ENCODE measurements at regions not wholly inside any gene's neighbourhood (a gene's known extent, or its start where the extent isn't known, plus 50 kb on each side); places are given as distances from the start of the nearest gene placed in this dataset.

GRCh38 chr13:34640179-34640992 lies 301.7 kb upstream of the NBEA start:
- TF ChIP-seq SPI1 (IDR thresholded peaks at IDR 0.05; ENCODE audit: borderline replicate concordance, low read depth) (no peak), CTCF (IDR thresholded peaks at IDR 0.05; ENCODE audit: insufficient read depth, low read length) (no peak), GABPA (IDR thresholded peaks at IDR 0.05; ENCODE audit: low read depth) (no peak), POLR2AphosphoS5 (IDR thresholded peaks at IDR 0.05; ENCODE audit: low read depth) (no peak), REST (IDR thresholded peaks at IDR 0.05; ENCODE audit: insufficient replicate concordance, low read depth) (no peak)
- Histone ChIP-seq H3K27me3 (ENCODE audit: insufficient read depth, poor library complexity, severe bottlenecking) (no peaks in the 10 kb centered on the region), H3K4me3 (replicated peaks; ENCODE audit: insufficient read depth, low read length) (no peak overlapping the region), H3K27ac (replicated peaks) (no peak overlapping the region)
- no peak for DNase-seq (ENCODE audit: low read depth in 1 of 2, low spot score in 1 of 2)

- H3K27me3 ChIP-seq (ENCODE audit: insufficient read depth, poor library complexity, severe bottlenecking): no peaks in the 10 kb centered on the region
- no peak overlapping the region for H3K27ac ChIP-seq (replicated peaks)
Observed at GRCh38 chr13:34640993-34641330, 301.1 kb upstream of the NBEA start.

More at GRCh38 chr13:34640993-34641330, 301.1 kb upstream of the NBEA start:
- H3K4me3 ChIP-seq (replicated peaks; ENCODE audit: insufficient read depth, low read length): no peak overlapping the region
- DNase-seq (ENCODE audit: low read depth in 1 of 2, low spot score in 1 of 2): no peak
- no peak for TF ChIP-seq GABPA (IDR thresholded peaks at IDR 0.05; ENCODE audit: low read depth)
- TF ChIP-seq CTCF (IDR thresholded peaks at IDR 0.05; ENCODE audit: insufficient read depth, low read length): no peak
- no peak for TF ChIP-seq POLR2AphosphoS5 (IDR thresholded peaks at IDR 0.05; ENCODE audit: low read depth)
- no peak for TF ChIP-seq REST (IDR thresholded peaks at IDR 0.05; ENCODE audit: insufficient replicate concordance, low read depth)
- no peak for TF ChIP-seq SPI1 (IDR thresholded peaks at IDR 0.05; ENCODE audit: borderline replicate concordance, low read depth)

Measured in HL-60 (cell line).